OCI-LY7 (cell line): ENCODE measurements at regions not wholly inside any gene's neighbourhood (a gene's known extent, or its start where the extent isn't known, plus 50 kb on each side); places are given as distances from the start of the nearest gene placed in this dataset.

Experiments
- BruUV-seq: library from RNA; stranded (reverse); fragments of 400-500 nt; replicated peaks from 2 replicates; lab custom pipeline; 2021; lab: Mats Ljungman, UMichigan
- CTCF ChIA-PET: fragments of 300-600 bp; sonication (Branson Sonifier 250); formaldehyde crosslinking; loops from one replicate; lab custom pipeline; 2022; ENCODE audit warnings: antibody characterized with exemption; ENCODE audit not compliant: unreplicated experiment; lab: Charles Lee
- POLR2A ChIA-PET: fragments of 300-600 bp; sonication (Branson Sonifier 250); formaldehyde crosslinking; loops from one replicate; lab custom pipeline; 2022; ENCODE audit warnings: antibody characterized with exemption; lab: Charles Lee
- DNase-seq: peaks from one replicate; pipeline ENCODE4 v3.0.0-alpha.2; 2015; ENCODE audit warnings: low spot score
- H2AFZ ChIP-seq: fragments of 200-600 bp; sonication (generic), shearing (Covaris generic); 2 replicates; pipeline ENCODE4 v1.6.1; 2014; ENCODE audit warnings: mild to moderate bottlenecking, antibody characterized with exemption, low read length, moderate library complexity
- H3K27ac ChIP-seq: fragments of 200-600 bp; sonication (generic); 2 replicates; pipeline ENCODE4 v1.5.1; 2014; ENCODE audit warnings: mixed run types, low read depth, mild to moderate bottlenecking, moderate library complexity, low read length, inconsistent platforms; ENCODE audit not compliant: poor library complexity, severe bottlenecking
- H3K36me3 ChIP-seq: fragments of 200-600 bp; sonication (generic); 2 replicates; pipeline ENCODE4 v1.6.1; 2014; ENCODE audit warnings: mild to moderate bottlenecking, antibody characterized with exemption, low read length, moderate library complexity, mixed read lengths; ENCODE audit not compliant: insufficient read depth
- H3K4me1 ChIP-seq: fragments of 200-600 bp; sonication (generic); 2 replicates; pipeline ENCODE4 v1.5.1; 2014; ENCODE audit warnings: mild to moderate bottlenecking, low read length; ENCODE audit not compliant: insufficient read depth, poor library complexity, severe bottlenecking
- H3K4me2 ChIP-seq: fragments of 200-600 bp; sonication (generic); 2 replicates; pipeline ENCODE4 v1.6.1; 2014; ENCODE audit warnings: mild to moderate bottlenecking, low read length
- H3K4me3 ChIP-seq: fragments of 200-600 bp; sonication (generic); 2 replicates; pipeline ENCODE4 v1.5.1; 2014; ENCODE audit warnings: mild to moderate bottlenecking, low read depth, low read length; ENCODE audit not compliant: poor library complexity, severe bottlenecking
- H3K79me2 ChIP-seq: fragments of 200-600 bp; sonication (generic); 2 replicates; pipeline ENCODE4 v1.6.1; 2016; ENCODE audit warnings: low read depth, mild to moderate bottlenecking, low read length, moderate library complexity, mixed read lengths; ENCODE audit not compliant: insufficient read depth
- H3K9me2 ChIP-seq: fragments of 200-600 bp; sonication (generic); 2 replicates; pipeline ENCODE4 v1.6.1; 2016; ENCODE audit warnings: mild to moderate bottlenecking, low read length, mixed read lengths; ENCODE audit not compliant: insufficient read depth
- H3K9me3 ChIP-seq: fragments of 200-600 bp; sonication (generic); 2 replicates; pipeline ENCODE4 v1.6.1; 2014; ENCODE audit warnings: mild to moderate bottlenecking, mixed run types, low read length, mixed read lengths
- H4K20me1 ChIP-seq: fragments of 200-600 bp; sonication (generic); 2 replicates; pipeline ENCODE4 v1.6.1; 2014; ENCODE audit warnings: mild to moderate bottlenecking, antibody characterized with exemption, low read length, moderate library complexity, mixed read lengths; ENCODE audit not compliant: insufficient read depth
- EZH2phosphoT487 ChIP-seq: fragments of 200-600 bp; sonication (generic); IDR thresholded peaks from 2 replicates; pipeline ENCODE4 v1.6.1; 2018; ENCODE audit warnings: low read depth, borderline replicate concordance, mild to moderate bottlenecking, mixed run types, antibody characterized with exemption, low read length, moderate library complexity, mixed read lengths
- intact Hi-C: fragments of 100-400 bp; cut with micrococcal nuclease; formaldehyde crosslinking; loops from one replicate; pipeline ENCODE4 v1.10.0; 2022; ENCODE audit not compliant: unreplicated experiment
- TF ChIP-seq, protein P1 (sequence below): fragments of 200-600 bp; sonication (generic); conservative IDR thresholded peaks from 2 replicates; pipeline ENCODE4 v1.5.1; 2014; ENCODE audit warnings: mild to moderate bottlenecking, antibody characterized with exemption, low read length, moderate library complexity, mixed read lengths

DNA sequence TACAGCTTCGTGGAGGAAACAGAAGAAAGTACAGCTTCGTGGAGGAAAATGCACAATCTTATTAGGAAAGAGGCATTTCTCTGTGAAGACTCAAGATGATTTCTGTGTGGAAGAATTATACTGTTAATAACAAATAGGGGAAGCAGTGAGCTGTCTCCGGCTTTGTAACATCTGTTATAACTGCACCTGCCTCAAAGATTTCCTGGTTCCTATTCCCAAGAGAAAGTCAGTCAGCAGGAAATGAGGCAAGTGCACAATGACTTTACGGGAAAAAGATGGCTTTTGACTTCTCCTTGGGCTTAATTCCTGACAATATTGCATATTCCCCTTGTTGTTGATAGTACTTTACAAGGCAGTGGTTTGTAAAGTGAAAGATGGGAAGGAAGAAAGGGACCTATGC is 538.5 kb downstream of the BMP2 start:
- Histone ChIP-seq H4K20me1 (no peaks in the 10 kb centered on the region), H3K79me2 (no peaks in the 10 kb centered on the region), H3K9me2 (no peaks in the 10 kb centered on the region), H3K36me3 (no peaks in the 10 kb centered on the region), H3K27ac (no peak overlapping the region), H3K4me2 (no peak overlapping the region), H3K4me1 (no peaks in the 10 kb centered on the region), H2AFZ (no peak overlapping the region), H3K4me3 (no peak overlapping the region), H3K9me3 (no peaks in the 10 kb centered on the region)
- no TSS peak for BruUV-seq
- intact Hi-C loops: no loop called here
- ChIA-PET CTCF (no interaction called here), POLR2A (no interaction called here)
- DNase-seq: no peak
- TF ChIP-seq EZH2phosphoT487: no peak
- TF ChIP-seq, protein P1, sequence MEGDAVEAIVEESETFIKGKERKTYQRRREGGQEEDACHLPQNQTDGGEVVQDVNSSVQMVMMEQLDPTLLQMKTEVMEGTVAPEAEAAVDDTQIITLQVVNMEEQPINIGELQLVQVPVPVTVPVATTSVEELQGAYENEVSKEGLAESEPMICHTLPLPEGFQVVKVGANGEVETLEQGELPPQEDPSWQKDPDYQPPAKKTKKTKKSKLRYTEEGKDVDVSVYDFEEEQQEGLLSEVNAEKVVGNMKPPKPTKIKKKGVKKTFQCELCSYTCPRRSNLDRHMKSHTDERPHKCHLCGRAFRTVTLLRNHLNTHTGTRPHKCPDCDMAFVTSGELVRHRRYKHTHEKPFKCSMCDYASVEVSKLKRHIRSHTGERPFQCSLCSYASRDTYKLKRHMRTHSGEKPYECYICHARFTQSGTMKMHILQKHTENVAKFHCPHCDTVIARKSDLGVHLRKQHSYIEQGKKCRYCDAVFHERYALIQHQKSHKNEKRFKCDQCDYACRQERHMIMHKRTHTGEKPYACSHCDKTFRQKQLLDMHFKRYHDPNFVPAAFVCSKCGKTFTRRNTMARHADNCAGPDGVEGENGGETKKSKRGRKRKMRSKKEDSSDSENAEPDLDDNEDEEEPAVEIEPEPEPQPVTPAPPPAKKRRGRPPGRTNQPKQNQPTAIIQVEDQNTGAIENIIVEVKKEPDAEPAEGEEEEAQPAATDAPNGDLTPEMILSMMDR: no peak

DNA sequence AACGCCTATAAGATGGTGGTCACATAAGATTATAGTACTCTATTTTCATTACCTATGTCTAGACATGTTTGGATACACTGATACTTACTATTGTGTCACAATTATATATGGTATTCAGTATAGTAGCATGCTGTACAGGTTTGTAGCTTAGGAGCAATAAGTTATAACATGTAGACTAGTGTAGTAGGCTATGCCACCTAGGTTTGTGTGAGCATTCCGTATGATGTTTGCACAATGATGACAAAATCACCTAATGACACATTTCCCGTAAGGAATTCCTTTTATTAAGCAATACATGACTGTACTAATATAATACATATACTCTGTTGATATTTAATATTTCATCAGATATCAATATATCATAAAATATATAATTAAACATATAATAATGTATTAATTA is 540.7 kb downstream of the BMP2 start:
- BruUV-seq: no TSS peak
- Histone ChIP-seq H3K27ac (no peak overlapping the region), H3K4me2 (no peak overlapping the region), H3K36me3 (no peaks in the 10 kb centered on the region), H3K9me3 (no peaks in the 10 kb centered on the region), H3K4me3 (no peak overlapping the region), H3K4me1 (no peaks in the 10 kb centered on the region), H3K9me2 (no peaks in the 10 kb centered on the region), H4K20me1 (no peaks in the 10 kb centered on the region), H2AFZ (no peak overlapping the region), H3K79me2 (no peaks in the 10 kb centered on the region)
- DNase-seq: no peak
- TF ChIP-seq, protein P1: no peak
- no peak for TF ChIP-seq EZH2phosphoT487
- POLR2A ChIA-PET: no interaction called here
- intact Hi-C loops: no loop called here
- CTCF ChIA-PET: no interaction called here

DNA sequence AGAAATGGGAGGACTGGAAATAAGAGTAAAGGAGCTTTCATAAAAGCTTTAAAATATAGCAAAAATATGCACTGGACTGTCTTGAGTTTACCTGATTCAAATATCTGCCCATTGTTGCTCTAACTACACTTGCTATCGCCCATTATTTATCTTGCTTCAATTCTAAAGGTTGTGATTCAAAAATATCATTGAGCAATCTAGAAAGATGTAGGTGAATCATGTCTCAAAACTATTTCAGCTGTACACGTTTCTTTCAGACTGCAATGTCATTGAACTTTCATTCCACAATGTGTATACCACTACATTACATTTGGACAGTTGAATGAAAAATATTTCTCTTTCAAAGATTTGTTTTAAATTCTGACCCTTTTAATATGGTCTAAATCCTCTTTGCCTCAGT is 545.6 kb downstream of the BMP2 start:
- BruUV-seq: no TSS peak
- Histone ChIP-seq H2AFZ (no peak overlapping the region), H3K4me1 (no peaks in the 10 kb centered on the region), H3K27ac (no peak overlapping the region), H3K4me2 (no peak overlapping the region), H3K9me2 (no peaks in the 10 kb centered on the region), H3K4me3 (no peak overlapping the region), H3K79me2 (no peaks in the 10 kb centered on the region), H4K20me1 (no peaks in the 10 kb centered on the region), H3K9me3 (no peaks in the 10 kb centered on the region), H3K36me3 (no peaks in the 10 kb centered on the region)
- ChIA-PET CTCF (interaction anchor here (1.1 kb wide), 1 partner anchor 180 kb away, joined by 3 read pairs; no protein-coding TSS in a partner anchor), POLR2A (interaction anchor here (1.0 kb wide), 1 partner anchor 9 kb away, joined by 3 read pairs; no protein-coding TSS in a partner anchor)
- DNase-seq: no peak
- TF ChIP-seq, protein P1: no peak
- no peak for TF ChIP-seq EZH2phosphoT487
- intact Hi-C loops: no loop called here
